H1 (cell line): ENCODE measurements at regions not wholly inside any gene's neighbourhood (a gene's known extent, or its start where the extent isn't known, plus 50 kb on each side); places are given as distances from the start of the nearest gene placed in this dataset.

Experiments used
- BRCA1 ChIP-seq: IDR thresholded peaks from 2 replicates; pipeline ENCODE4 v1.6.1; 2012; ENCODE audit warnings: low read depth, low read length, improper control_type of control experiment
- CHD2 ChIP-seq: IDR thresholded peaks from 2 replicates; pipeline ENCODE4 v1.6.1; 2012; ENCODE audit warnings: low read length, improper control_type of control experiment
- CREB1 ChIP-seq: IDR thresholded peaks from 2 replicates; pipeline ENCODE4 v1.6.1; 2012; ENCODE audit warnings: inconsistent platforms
- EZH2 ChIP-seq: fragments of 200-600 bp; sonication (generic); IDR thresholded peaks from 2 replicates; pipeline ENCODE4 v1.7.1; 2012; ENCODE audit warnings: low read depth, mild to moderate bottlenecking, moderate library complexity, low read length, inconsistent platforms; ENCODE audit not compliant: severe bottlenecking
- HDAC6 ChIP-seq: IDR thresholded peaks from one replicate; pipeline ENCODE4 v1.7.1; 2012; ENCODE audit warnings: low read depth, mild to moderate bottlenecking, inconsistent platforms, low read length, moderate library complexity
- TAF1 ChIP-seq: IDR thresholded peaks from 2 replicates; pipeline ENCODE4 v1.6.1; 2011; ENCODE audit warnings: mild to moderate bottlenecking, low read depth, low read length
- ZNF274 ChIP-seq: IDR thresholded peaks from 2 replicates; pipeline ENCODE4 v1.7.0; 2012; ENCODE audit warnings: low read length, borderline replicate concordance; ENCODE audit errors: extremely low read depth
- TF ChIP-seq, protein P1 (sequence below): IDR thresholded peaks from 2 replicates; pipeline ENCODE4 v1.6.1; 2012; ENCODE audit warnings: low read length, inconsistent platforms
- TF ChIP-seq, protein P2 (sequence below), 3 experiments: IDR thresholded peaks; 1 replicate in 2 of 3; 2 replicates in 1 of 3; pipeline versions ENCODE4 v1.5.1 to v1.6.1; 2011; ENCODE audit warnings: low read length in 3 of 3, mild to moderate bottlenecking in 3 of 3, inconsistent platforms in 2 of 3, low read depth in 1 of 3, moderate library complexity in 1 of 3; ENCODE audit not compliant: insufficient read depth in 1 of 3; ENCODE audit errors: control extremely low read depth in 1 of 3

DNA sequence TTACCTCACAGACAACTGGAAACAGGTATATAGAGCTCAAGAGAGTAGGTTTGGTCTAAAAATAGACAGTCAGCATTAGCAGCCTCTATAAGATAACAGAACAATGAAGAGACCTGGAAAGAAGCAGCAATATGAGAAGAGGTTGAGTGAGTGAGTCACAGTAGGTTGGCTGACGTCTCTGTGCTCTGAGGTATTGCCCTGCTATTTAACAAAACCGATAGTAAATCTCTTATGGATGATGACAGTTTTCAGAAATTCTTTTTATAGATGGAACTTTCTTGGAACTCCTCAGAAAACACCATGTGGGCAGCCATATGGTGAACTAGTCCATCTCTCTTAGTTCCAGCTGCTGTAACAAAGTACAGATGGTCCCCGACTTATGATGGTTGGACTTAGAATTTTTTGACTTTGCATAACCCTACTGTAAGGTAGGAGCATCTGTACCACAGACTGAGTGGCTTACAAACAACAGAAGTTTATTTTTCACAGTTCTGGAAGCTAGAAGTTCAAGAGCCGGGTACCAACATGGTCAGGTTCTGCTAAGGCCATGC, 123.5 kb downstream of the MBD2 start:
- TF ChIP-seq, protein P1, sequence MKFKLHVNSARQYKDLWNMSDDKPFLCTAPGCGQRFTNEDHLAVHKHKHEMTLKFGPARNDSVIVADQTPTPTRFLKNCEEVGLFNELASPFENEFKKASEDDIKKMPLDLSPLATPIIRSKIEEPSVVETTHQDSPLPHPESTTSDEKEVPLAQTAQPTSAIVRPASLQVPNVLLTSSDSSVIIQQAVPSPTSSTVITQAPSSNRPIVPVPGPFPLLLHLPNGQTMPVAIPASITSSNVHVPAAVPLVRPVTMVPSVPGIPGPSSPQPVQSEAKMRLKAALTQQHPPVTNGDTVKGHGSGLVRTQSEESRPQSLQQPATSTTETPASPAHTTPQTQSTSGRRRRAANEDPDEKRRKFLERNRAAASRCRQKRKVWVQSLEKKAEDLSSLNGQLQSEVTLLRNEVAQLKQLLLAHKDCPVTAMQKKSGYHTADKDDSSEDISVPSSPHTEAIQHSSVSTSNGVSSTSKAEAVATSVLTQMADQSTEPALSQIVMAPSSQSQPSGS, result no peak
- TF ChIP-seq, protein P2, sequence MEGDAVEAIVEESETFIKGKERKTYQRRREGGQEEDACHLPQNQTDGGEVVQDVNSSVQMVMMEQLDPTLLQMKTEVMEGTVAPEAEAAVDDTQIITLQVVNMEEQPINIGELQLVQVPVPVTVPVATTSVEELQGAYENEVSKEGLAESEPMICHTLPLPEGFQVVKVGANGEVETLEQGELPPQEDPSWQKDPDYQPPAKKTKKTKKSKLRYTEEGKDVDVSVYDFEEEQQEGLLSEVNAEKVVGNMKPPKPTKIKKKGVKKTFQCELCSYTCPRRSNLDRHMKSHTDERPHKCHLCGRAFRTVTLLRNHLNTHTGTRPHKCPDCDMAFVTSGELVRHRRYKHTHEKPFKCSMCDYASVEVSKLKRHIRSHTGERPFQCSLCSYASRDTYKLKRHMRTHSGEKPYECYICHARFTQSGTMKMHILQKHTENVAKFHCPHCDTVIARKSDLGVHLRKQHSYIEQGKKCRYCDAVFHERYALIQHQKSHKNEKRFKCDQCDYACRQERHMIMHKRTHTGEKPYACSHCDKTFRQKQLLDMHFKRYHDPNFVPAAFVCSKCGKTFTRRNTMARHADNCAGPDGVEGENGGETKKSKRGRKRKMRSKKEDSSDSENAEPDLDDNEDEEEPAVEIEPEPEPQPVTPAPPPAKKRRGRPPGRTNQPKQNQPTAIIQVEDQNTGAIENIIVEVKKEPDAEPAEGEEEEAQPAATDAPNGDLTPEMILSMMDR (IDR thresholded peaks at IDR 0.05; ENCODE audit: control extremely low read depth in 1 of 3, insufficient read depth in 1 of 3, low read depth in 1 of 3, low read length in 3 of 3), result no peak
- TF ChIP-seq CREB1, result no peak
- no peak for TF ChIP-seq ZNF274
- no peak for TF ChIP-seq BRCA1
- TF ChIP-seq TAF1, result no peak
- TF ChIP-seq CHD2, result no peak
- TF ChIP-seq HDAC6, result no peak
- no peak for TF ChIP-seq EZH2
